GM12878 (cell line): ENCODE measurements at regions not wholly inside any gene's neighbourhood (a gene's known extent, or its start where the extent isn't known, plus 50 kb on each side); places are given as distances from the start of the nearest gene placed in this dataset.

ENCODE experiments used
- ATAC-seq: fragments of 200-7000 bp; cut with Tn5 transposase; 3 replicates; pipeline ENCODE4 v1.9.1; 2020; ENCODE audit warnings: mild to moderate bottlenecking, moderate library complexity
- BruUV-seq: library from RNA; stranded (reverse); fragments of 400-500 nt; replicated peaks from 2 replicates; lab custom pipeline; 2021; lab: Mats Ljungman, UMichigan
- CTCF ChIA-PET: fragments of 300-600 bp; sonication (Branson Sonifier 250); formaldehyde crosslinking; extraction: SDS; loops from one replicate; lab custom pipeline; 2021; ENCODE audit warnings: inconsistent platforms; lab: Yijun Ruan, JAX
- POLR2A ChIA-PET: fragments of 350-600 bp; formaldehyde crosslinking; extraction: SDS; loops from one replicate; lab custom pipeline; 2021; ENCODE audit warnings: inconsistent platforms; lab: Charles Lee
- RAD21 ChIA-PET: fragments of 300-600 bp; sonication (Branson Sonifier 250); formaldehyde crosslinking; loops from one replicate; lab custom pipeline; 2023; ENCODE audit warnings: antibody characterized with exemption; ENCODE audit not compliant: unreplicated experiment; lab: Charles Lee
- SMC1A ChIA-PET: fragments of 300-600 bp; sonication (Branson Sonifier 250); formaldehyde crosslinking; loops from one replicate; lab custom pipeline; 2023; ENCODE audit not compliant: unreplicated experiment, uncharacterized antibody; lab: Charles Lee
- DNase-seq: peaks from one replicate; pipeline ENCODE4 v3.0.0-alpha.2; 2011; ENCODE audit warnings: low read depth, low spot score
- FAIRE-seq: peaks from 3 replicates; lab custom pipeline; 2011; peaks lifted over from hg19 to GRCh38; lab: Jason Lieb, UNC
- H2AFZ ChIP-seq: 2 replicates; pipeline ENCODE4 v1.6.0; 2011; ENCODE audit warnings: low read depth, low read length, control low read depth; ENCODE audit not compliant: control insufficient read depth
- H3K27ac ChIP-seq: 2 replicates; pipeline ENCODE4 v1.5.1; 2011; ENCODE audit warnings: control low read depth; ENCODE audit not compliant: control insufficient read depth, insufficient read depth
- H3K27me3 ChIP-seq, 2 experiments: replicated peaks in 1 of 2; 2 replicates each; pipeline versions ENCODE4 v1.6.0 to v1.6.1; 2011; ENCODE audit warnings: low read length in 1 of 2; ENCODE audit not compliant: control insufficient read depth in 2 of 2, insufficient read depth in 2 of 2
- H3K36me3 ChIP-seq, 2 experiments: 2 replicates each; pipeline ENCODE4 v1.5.1; 2011; ENCODE audit warnings: low read length in 1 of 2; ENCODE audit not compliant: control insufficient read depth in 2 of 2, insufficient read depth in 2 of 2
- H3K4me1 ChIP-seq: 2 replicates; pipeline ENCODE4 v1.6.1; 2011; ENCODE audit warnings: mild to moderate bottlenecking, low read length, moderate library complexity, mixed read lengths; ENCODE audit not compliant: control insufficient read depth, insufficient read depth
- H3K4me2 ChIP-seq: 2 replicates; pipeline ENCODE4 v1.6.0; 2011; ENCODE audit warnings: control low read depth; ENCODE audit not compliant: control insufficient read depth, insufficient read depth
- H3K4me3 ChIP-seq: fragments of 200-600 bp; sonication (generic); 2 replicates; pipeline ENCODE4 v1.5.1; 2016
- H3K79me2 ChIP-seq: 2 replicates; pipeline ENCODE4 v1.6.0; 2011; ENCODE audit warnings: low read length; ENCODE audit not compliant: control insufficient read depth, insufficient read depth
- H3K9ac ChIP-seq: 2 replicates; pipeline ENCODE4 v1.8.0; 2011; ENCODE audit warnings: low read length, control low read depth, mixed read lengths; ENCODE audit not compliant: control insufficient read depth, insufficient read depth
- H3K9me3 ChIP-seq: replicated peaks from 3 replicates; pipeline ENCODE4 v1.5.1; 2011; ENCODE audit warnings: mild to moderate bottlenecking, low read length; ENCODE audit not compliant: control insufficient read depth, insufficient read depth
- H4K20me1 ChIP-seq: 2 replicates; pipeline ENCODE4 v1.6.0; 2011; ENCODE audit not compliant: control insufficient read depth, insufficient read depth
- BHLHE40 ChIP-seq, 2 experiments: fragments of 450-650 bp in 1 of 2; IDR thresholded peaks; 2 replicates each; pipeline ENCODE4 v1.6.1; 2011 to 2017; ENCODE audit warnings: low read depth in 2 of 2, borderline replicate concordance in 1 of 2, improper control_type of control experiment in 1 of 2, low read length in 1 of 2, mild to moderate bottlenecking in 1 of 2
- PAX5 ChIP-seq: IDR thresholded peaks from 2 replicates; pipeline ENCODE4 v1.6.1; 2011; ENCODE audit warnings: low read depth, low read length, borderline replicate concordance
- RUNX3 ChIP-seq: IDR thresholded peaks from 2 replicates; pipeline ENCODE4 v1.6.1; 2012; ENCODE audit warnings: low read length, inconsistent platforms
- SPI1 ChIP-seq: IDR thresholded peaks from 2 replicates; pipeline ENCODE4 v1.6.1; 2011; ENCODE audit warnings: low read depth, mild to moderate bottlenecking, low read length, moderate library complexity, borderline replicate concordance; ENCODE audit not compliant: insufficient read depth
- TCF3 ChIP-seq: IDR thresholded peaks from 2 replicates; pipeline ENCODE4 v1.6.1; 2012; ENCODE audit warnings: low read depth, mild to moderate bottlenecking, low read length, borderline replicate concordance; ENCODE audit not compliant: insufficient read depth
- ZSCAN29 ChIP-seq: fragments of 450-650 bp; IDR thresholded peaks from 2 replicates; pipeline ENCODE4 v1.6.1; 2017; ENCODE audit warnings: mild to moderate bottlenecking, moderate library complexity
- WGBS: methylation state at CpG from one replicate; pipeline ENCODE4 v1.1.6; 2016; ENCODE audit warnings: low lambda C conversion rate; ENCODE audit not compliant: insufficient replicate concordance, insufficient coverage; ENCODE audit errors: missing lambda C conversion rate; 5-methylcytosine and 5-hydroxymethylcytosine counted together
- in situ Hi-C: fragments of 300-500 bp; cut with MboI; formaldehyde crosslinking; loops from 9 replicates; pipeline ENCODE4 v1.14.3; 2018; ENCODE audit warnings: mixed read lengths
- intact Hi-C: fragments of 100-400 bp; cut with micrococcal nuclease; formaldehyde crosslinking; loops from one replicate; pipeline ENCODE4 v1.14.2; 2022; ENCODE audit not compliant: unreplicated experiment
- TF ChIP-seq, protein P1 (sequence below): IDR thresholded peaks from 2 replicates; pipeline ENCODE4 v1.6.1; 2012; ENCODE audit warnings: low read depth, low read length, improper control_type of control experiment
- TF ChIP-seq, protein P2 (sequence below): fragments of 450-650 bp; conservative IDR thresholded peaks from 2 replicates; pipeline ENCODE4 v1.6.1; 2017; ENCODE audit warnings: mild to moderate bottlenecking, moderate library complexity
- TF ChIP-seq, protein P3 (sequence below): fragments of 450-650 bp; IDR thresholded peaks from 2 replicates; pipeline ENCODE4 v1.6.1; 2016; ENCODE audit warnings: mild to moderate bottlenecking

DNA sequence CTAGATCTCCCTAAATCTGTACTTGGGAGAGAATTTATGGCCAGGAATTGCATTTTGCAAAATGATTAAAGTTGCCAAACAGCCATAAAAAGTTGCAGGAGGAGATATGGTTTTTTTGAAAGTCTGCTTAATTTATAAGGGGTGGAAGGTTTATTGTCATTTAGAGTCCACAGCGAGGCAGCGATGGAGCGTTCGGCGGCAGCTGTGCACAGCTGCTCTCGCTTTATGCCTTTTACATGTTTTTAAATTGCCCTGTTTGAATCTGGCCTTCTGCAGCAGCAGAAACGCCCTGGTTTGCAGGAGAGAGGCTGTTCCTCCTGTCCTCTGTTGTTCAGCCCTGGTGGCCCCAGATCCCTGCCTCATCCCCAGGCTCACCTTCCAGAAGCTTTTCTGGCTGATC, 144.9 kb upstream of the POU3F1 start:
- Histone ChIP-seq H3K27me3 (no peaks in the 10 kb centered on the region; a peak in 2 of 4 replicates), H3K4me1 (peaks cover 4% of the 10 kb centered on the region; the same call in 1 of the 2 replicates), H3K9ac (no peak overlapping the region), H3K4me2 (no peak overlapping the region), H3K9me3 (no peaks in the 10 kb centered on the region; the same call in 2 of the 3 replicates), H3K36me3 (no peaks in the 10 kb centered on the region), H3K4me3 (no peak overlapping the region), H2AFZ (no peak overlapping the region), H3K27ac (no peak overlapping the region), H4K20me1 (no peaks in the 10 kb centered on the region), H3K79me2 (no peaks in the 10 kb centered on the region)
- POLR2A ChIA-PET, result no interaction called here
- ATAC-seq (no peak), FAIRE-seq (no peak), DNase-seq (no peak)
- in situ Hi-C loops (no loop called here), intact Hi-C loops (no loop called here)
- no TSS peak for BruUV-seq
- WGBS, result 57% methylated on average over 7 of the region's 7 CpGs
- CTCF ChIA-PET, result no interaction called here
- SMC1A ChIA-PET, result interaction anchor here (1.4 to 4.5 kb wide), 5 partner anchors 12 to 284 kb away, joined by 3 to 19 read pairs (median 5); no protein-coding TSS in a partner anchor
- RAD21 ChIA-PET, result interaction anchor here (1.0 to 1.7 kb wide), 3 partner anchors 17 to 119 kb away, joined by 5 to 8 read pairs (median 6); no protein-coding TSS in a partner anchor
- TF ChIP-seq, protein P1, sequence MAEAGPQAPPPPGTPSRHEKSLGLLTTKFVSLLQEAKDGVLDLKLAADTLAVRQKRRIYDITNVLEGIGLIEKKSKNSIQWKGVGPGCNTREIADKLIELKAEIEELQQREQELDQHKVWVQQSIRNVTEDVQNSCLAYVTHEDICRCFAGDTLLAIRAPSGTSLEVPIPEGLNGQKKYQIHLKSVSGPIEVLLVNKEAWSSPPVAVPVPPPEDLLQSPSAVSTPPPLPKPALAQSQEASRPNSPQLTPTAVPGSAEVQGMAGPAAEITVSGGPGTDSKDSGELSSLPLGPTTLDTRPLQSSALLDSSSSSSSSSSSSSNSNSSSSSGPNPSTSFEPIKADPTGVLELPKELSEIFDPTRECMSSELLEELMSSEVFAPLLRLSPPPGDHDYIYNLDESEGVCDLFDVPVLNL, result no peak
- TF ChIP-seq TCF3 (peak; percentile 31; the same call in 1 of the 2 replicates), ZSCAN29 (no peak), RUNX3 (no peak)

DNA sequence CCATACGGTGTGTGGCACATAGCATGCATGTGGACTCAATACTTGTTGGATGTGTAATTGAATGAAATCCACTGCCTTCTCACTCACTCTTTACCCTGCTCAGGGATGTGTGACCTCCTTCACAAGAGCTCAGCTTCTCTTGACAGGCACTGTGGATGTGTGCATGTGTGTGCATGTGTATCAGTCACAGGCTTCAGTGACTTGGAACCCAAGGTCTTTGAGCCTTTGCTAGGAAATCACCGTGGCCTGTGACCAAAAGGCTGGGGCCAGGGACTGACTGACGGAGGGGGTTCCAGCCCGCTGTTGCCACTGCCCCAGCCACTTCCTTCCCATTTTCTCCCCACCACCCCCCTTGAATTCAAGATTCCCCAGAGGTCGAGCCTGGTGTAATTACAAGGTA, 144.4 kb upstream of the POU3F1 start:
- H3K27ac ChIP-seq, result no peak overlapping the region
- DNase-seq, result peak; percentile 54
- intact Hi-C loops, result no loop called here
- no peaks in the 10 kb centered on the region; a peak in 2 of 4 replicates for H3K27me3 ChIP-seq
- H3K4me3 ChIP-seq, result no peak overlapping the region
- peak; percentile 2 to 36; a peak in 1 of 4 replicates for TF ChIP-seq BHLHE40 (IDR thresholded peaks at IDR 0.05; ENCODE audit: borderline replicate concordance in 1 of 2, low read depth in 2 of 2, low read length in 1 of 2)
- TF ChIP-seq, protein P2, sequence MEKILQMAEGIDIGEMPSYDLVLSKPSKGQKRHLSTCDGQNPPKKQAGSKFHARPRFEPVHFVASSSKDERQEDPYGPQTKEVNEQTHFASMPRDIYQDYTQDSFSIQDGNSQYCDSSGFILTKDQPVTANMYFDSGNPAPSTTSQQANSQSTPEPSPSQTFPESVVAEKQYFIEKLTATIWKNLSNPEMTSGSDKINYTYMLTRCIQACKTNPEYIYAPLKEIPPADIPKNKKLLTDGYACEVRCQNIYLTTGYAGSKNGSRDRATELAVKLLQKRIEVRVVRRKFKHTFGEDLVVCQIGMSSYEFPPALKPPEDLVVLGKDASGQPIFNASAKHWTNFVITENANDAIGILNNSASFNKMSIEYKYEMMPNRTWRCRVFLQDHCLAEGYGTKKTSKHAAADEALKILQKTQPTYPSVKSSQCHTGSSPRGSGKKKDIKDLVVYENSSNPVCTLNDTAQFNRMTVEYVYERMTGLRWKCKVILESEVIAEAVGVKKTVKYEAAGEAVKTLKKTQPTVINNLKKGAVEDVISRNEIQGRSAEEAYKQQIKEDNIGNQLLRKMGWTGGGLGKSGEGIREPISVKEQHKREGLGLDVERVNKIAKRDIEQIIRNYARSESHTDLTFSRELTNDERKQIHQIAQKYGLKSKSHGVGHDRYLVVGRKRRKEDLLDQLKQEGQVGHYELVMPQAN, result no peak
- TF ChIP-seq PAX5, result peak; percentile 96
- TF ChIP-seq SPI1, result peak; percentile 26; the same call in 1 of the 2 replicates
- TF ChIP-seq, protein P3, sequence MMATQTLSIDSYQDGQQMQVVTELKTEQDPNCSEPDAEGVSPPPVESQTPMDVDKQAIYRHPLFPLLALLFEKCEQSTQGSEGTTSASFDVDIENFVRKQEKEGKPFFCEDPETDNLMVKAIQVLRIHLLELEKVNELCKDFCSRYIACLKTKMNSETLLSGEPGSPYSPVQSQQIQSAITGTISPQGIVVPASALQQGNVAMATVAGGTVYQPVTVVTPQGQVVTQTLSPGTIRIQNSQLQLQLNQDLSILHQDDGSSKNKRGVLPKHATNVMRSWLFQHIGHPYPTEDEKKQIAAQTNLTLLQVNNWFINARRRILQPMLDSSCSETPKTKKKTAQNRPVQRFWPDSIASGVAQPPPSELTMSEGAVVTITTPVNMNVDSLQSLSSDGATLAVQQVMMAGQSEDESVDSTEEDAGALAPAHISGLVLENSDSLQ, result peak; percentile 44; the same call in 1 of the 2 replicates
- TF ChIP-seq, all 136 proteins: peak for 4
- in situ Hi-C loops, result no loop called here
- RAD21 ChIA-PET, result interaction anchor here (0.6 to 1.7 kb wide), 5 partner anchors 17 to 163 kb away, joined by 3 to 8 read pairs (median 5); no protein-coding TSS in a partner anchor
- H2AFZ ChIP-seq, result no peak overlapping the region
- 9% methylated on average over 5 of the region's 5 CpGs for WGBS
- FAIRE-seq (no peak), ATAC-seq (peak; percentile 87)
- no peaks in the 10 kb centered on the region for H3K36me3 ChIP-seq
- H3K4me2 ChIP-seq, result no peak overlapping the region
- BruUV-seq, result no TSS peak
- H3K4me1 ChIP-seq, result peaks cover 4% of the 10 kb centered on the region; the same call in 1 of the 2 replicates
- SMC1A ChIA-PET, result interaction anchor here (1.4 to 4.5 kb wide), 4 partner anchors 11 to 284 kb away, joined by 3 to 19 read pairs (median 10); no protein-coding TSS in a partner anchor
- POLR2A ChIA-PET, result no interaction called here
- H3K9ac ChIP-seq, result no peak overlapping the region
- H3K79me2 ChIP-seq, result no peaks in the 10 kb centered on the region
- CTCF ChIA-PET, result interaction anchor here (0.7 kb wide), 1 partner anchor 367 kb away, joined by 3 read pairs; no protein-coding TSS in a partner anchor
- H4K20me1 ChIP-seq, result no peaks in the 10 kb centered on the region
- H3K9me3 ChIP-seq, result no peaks in the 10 kb centered on the region; the same call in 2 of the 3 replicates
